ENCODE measurements at regions not wholly inside any gene's neighbourhood (a gene's known extent, or its start where the extent isn't known, plus 50 kb on each side); places are given as distances from the start of the nearest gene placed in this dataset.

- no peak for TF ChIP-seq RAD21 (IDR thresholded peaks at IDR 0.05; ENCODE audit: low read depth)
- TF ChIP-seq, protein P1, sequence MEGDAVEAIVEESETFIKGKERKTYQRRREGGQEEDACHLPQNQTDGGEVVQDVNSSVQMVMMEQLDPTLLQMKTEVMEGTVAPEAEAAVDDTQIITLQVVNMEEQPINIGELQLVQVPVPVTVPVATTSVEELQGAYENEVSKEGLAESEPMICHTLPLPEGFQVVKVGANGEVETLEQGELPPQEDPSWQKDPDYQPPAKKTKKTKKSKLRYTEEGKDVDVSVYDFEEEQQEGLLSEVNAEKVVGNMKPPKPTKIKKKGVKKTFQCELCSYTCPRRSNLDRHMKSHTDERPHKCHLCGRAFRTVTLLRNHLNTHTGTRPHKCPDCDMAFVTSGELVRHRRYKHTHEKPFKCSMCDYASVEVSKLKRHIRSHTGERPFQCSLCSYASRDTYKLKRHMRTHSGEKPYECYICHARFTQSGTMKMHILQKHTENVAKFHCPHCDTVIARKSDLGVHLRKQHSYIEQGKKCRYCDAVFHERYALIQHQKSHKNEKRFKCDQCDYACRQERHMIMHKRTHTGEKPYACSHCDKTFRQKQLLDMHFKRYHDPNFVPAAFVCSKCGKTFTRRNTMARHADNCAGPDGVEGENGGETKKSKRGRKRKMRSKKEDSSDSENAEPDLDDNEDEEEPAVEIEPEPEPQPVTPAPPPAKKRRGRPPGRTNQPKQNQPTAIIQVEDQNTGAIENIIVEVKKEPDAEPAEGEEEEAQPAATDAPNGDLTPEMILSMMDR (IDR thresholded peaks at IDR 0.05 in 2 of 3, conservative IDR thresholded peaks at IDR 0.05 in 1 of 3; ENCODE audit: borderline replicate concordance in 1 of 3, insufficient read depth in 1 of 3, low read depth in 2 of 3, low read length in 2 of 3) = no peak
- TF ChIP-seq EZH2 (IDR thresholded peaks at IDR 0.05) = no peak
- TF ChIP-seq, protein P2, sequence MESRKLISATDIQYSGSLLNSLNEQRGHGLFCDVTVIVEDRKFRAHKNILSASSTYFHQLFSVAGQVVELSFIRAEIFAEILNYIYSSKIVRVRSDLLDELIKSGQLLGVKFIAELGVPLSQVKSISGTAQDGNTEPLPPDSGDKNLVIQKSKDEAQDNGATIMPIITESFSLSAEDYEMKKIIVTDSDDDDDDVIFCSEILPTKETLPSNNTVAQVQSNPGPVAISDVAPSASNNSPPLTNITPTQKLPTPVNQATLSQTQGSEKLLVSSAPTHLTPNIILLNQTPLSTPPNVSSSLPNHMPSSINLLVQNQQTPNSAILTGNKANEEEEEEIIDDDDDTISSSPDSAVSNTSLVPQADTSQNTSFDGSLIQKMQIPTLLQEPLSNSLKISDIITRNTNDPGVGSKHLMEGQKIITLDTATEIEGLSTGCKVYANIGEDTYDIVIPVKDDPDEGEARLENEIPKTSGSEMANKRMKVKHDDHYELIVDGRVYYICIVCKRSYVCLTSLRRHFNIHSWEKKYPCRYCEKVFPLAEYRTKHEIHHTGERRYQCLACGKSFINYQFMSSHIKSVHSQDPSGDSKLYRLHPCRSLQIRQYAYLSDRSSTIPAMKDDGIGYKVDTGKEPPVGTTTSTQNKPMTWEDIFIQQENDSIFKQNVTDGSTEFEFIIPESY (IDR thresholded peaks at IDR 0.05; ENCODE audit: extremely low read depth, insufficient replicate concordance, low read length) = no peak
- no peak for TF ChIP-seq ATF3 (IDR thresholded peaks at IDR 0.05)
- no peak for TF ChIP-seq REST (IDR thresholded peaks at IDR 0.05; ENCODE audit: low read depth)
- TF ChIP-seq YY1 (IDR thresholded peaks at IDR 0.05; ENCODE audit: extremely low read depth, insufficient replicate concordance, low read depth, low read length) = no peak
- TF ChIP-seq SP1 (IDR thresholded peaks at IDR 0.05; ENCODE audit: low read depth) = no peak
- no peak for TF ChIP-seq POLR2A (IDR thresholded peaks at IDR 0.05; ENCODE audit: borderline replicate concordance, extremely low read depth, insufficient read depth, insufficient read length)
- no peak for TF ChIP-seq POLR2AphosphoS5 (IDR thresholded peaks at IDR 0.05; ENCODE audit: low read depth, low read length)
Observed at GRCh38 chr12:92478692-92479091, 224.1 kb upstream of the PLEKHG7 start.

Data from HCT116 (cell line).